H1 (cell line): ENCODE measurements at regions not wholly inside any gene's neighbourhood (a gene's known extent, or its start where the extent isn't known, plus 50 kb on each side); places are given as distances from the start of the nearest gene placed in this dataset.
A peak's percentile ranks its signal among the peaks of the same experiment; 100 is the strongest.

ENCODE experiments used
- CTCF ChIA-PET: fragments of 300-600 bp; sonication (Branson Sonifier 250); formaldehyde crosslinking; loops from one replicate; lab custom pipeline; 2021; ENCODE audit not compliant: partially characterized antibody; lab: Charles Lee
- POLR2A ChIA-PET: fragments of 300-600 bp; sonication (Branson Sonifier 250); formaldehyde crosslinking; loops from one replicate; lab custom pipeline; 2021; ENCODE audit warnings: inconsistent platforms; ENCODE audit not compliant: partially characterized antibody; lab: Charles Lee
- DNase-seq, 2 experiments: peaks; one replicate each; pipeline versions ENCODE4 v3.0.0 to v3.0.0-alpha.2; 2010 to 2022; ENCODE audit warnings: low spot score in 2 of 2, low read depth in 1 of 2, mixed read lengths in 1 of 2
- FAIRE-seq: peaks from 2 replicates; lab custom pipeline; 2011; peaks lifted over from hg19 to GRCh38; lab: Jason Lieb, UNC
- H2AFZ ChIP-seq: 2 replicates; pipeline ENCODE4 v1.8.1; 2012; ENCODE audit warnings: low read length, inconsistent platforms
- H2AK5ac ChIP-seq: 2 replicates; pipeline ENCODE4 v1.6.1; 2013; ENCODE audit warnings: low read depth, low read length
- H2BK120ac ChIP-seq: replicated peaks from 2 replicates; pipeline ENCODE3; 2013; ENCODE audit warnings: low read depth, low read length, inconsistent platforms
- H2BK12ac ChIP-seq: 2 replicates; pipeline ENCODE4 v1.6.1; 2013; ENCODE audit warnings: low read depth, low read length
- H2BK15ac ChIP-seq: 2 replicates; pipeline ENCODE4 v1.6.1; 2013; ENCODE audit warnings: low read length
- H2BK20ac ChIP-seq: 2 replicates; pipeline ENCODE4 v1.6.1; 2013; ENCODE audit warnings: low read length
- H2BK5ac ChIP-seq: 2 replicates; pipeline ENCODE4 v1.6.1; 2013; ENCODE audit warnings: low read depth, low read length
- H3K14ac ChIP-seq: 2 replicates; pipeline ENCODE4 v1.6.1; 2013; ENCODE audit warnings: inconsistent platforms; ENCODE audit not compliant: insufficient read length
- H3K18ac ChIP-seq: 2 replicates; pipeline ENCODE4 v1.6.1; 2013; ENCODE audit warnings: low read length; ENCODE audit errors: extremely low read depth
- H3K23ac ChIP-seq: 2 replicates; pipeline ENCODE4 v1.6.1; 2013; ENCODE audit warnings: inconsistent platforms; ENCODE audit not compliant: insufficient read length
- H3K23me2 ChIP-seq: 2 replicates; pipeline ENCODE4 v1.6.1; 2013; ENCODE audit warnings: low read depth, low read length
- H3K27ac ChIP-seq: 2 replicates; pipeline ENCODE4 v1.6.1; 2011; ENCODE audit warnings: low read depth, low read length, inconsistent platforms
- H3K27me3 ChIP-seq, 4 experiments: replicated peaks in 1 of 4; 1 replicate in 1 of 4; 2 replicates in 3 of 4; pipeline versions ENCODE4 v1.6.1 to v1.8.1; 2011 to 2013; ENCODE audit warnings: low read length in 3 of 4, mild to moderate bottlenecking in 3 of 4, inconsistent platforms in 2 of 4, mixed read lengths in 2 of 4, moderate library complexity in 1 of 4; ENCODE audit not compliant: control insufficient read depth in 3 of 4, insufficient read depth in 3 of 4; ENCODE audit errors: extremely low read depth in 1 of 4
- H3K36me3 ChIP-seq, 4 experiments: 2 replicates each; pipeline versions ENCODE4 v1.6.1 to v1.8.1; 2011 to 2013; ENCODE audit warnings: mild to moderate bottlenecking in 4 of 4, low read length in 3 of 4, moderate library complexity in 2 of 4, control low read depth in 1 of 4, inconsistent platforms in 1 of 4; ENCODE audit not compliant: insufficient read depth in 4 of 4, control insufficient read depth in 2 of 4
- H3K4ac ChIP-seq: replicated peaks from 2 replicates; pipeline ENCODE3; 2013; ENCODE audit warnings: low read length, low read depth, mixed read lengths, inconsistent platforms; ENCODE audit not compliant: insufficient read length
- H3K4me1 ChIP-seq, 4 experiments: replicated peaks in 1 of 4; 1 replicate in 1 of 4; 2 replicates in 3 of 4; pipeline versions ENCODE4 v1.6.1 to v1.8.1; 2011 to 2013; ENCODE audit warnings: low read length in 3 of 4, inconsistent platforms in 2 of 4, mixed read lengths in 1 of 4; ENCODE audit not compliant: insufficient read depth in 4 of 4, control insufficient read depth in 3 of 4
- H3K4me2 ChIP-seq, 2 experiments: 2 replicates each; pipeline versions ENCODE4 v1.6.1 to v1.8.1; 2011 to 2013; ENCODE audit warnings: low read depth in 2 of 2, low read length in 2 of 2, control low read depth in 1 of 2, inconsistent platforms in 1 of 2, mild to moderate bottlenecking in 1 of 2; ENCODE audit not compliant: insufficient read depth in 1 of 2
- H3K4me3 ChIP-seq, 4 experiments: fragments of 200-600, 300-600 bp in 1 of 4; sonication (generic), shearing (Covaris generic), sonication (Bioruptor Twin) in 1 of 4; 2 replicates each; pipeline versions ENCODE4 v1.5.1 to v1.8.1; 2011 to 2016; ENCODE audit warnings: low read length in 4 of 4, low read depth in 3 of 4, control low read depth in 2 of 4, inconsistent platforms in 2 of 4, mild to moderate bottlenecking in 2 of 4, mixed read lengths in 1 of 4, moderate library complexity in 1 of 4; ENCODE audit not compliant: insufficient read depth in 2 of 4; ENCODE audit errors: extremely low read depth in 1 of 4
- H3K56ac ChIP-seq: replicated peaks from 2 replicates; pipeline ENCODE3; 2013; ENCODE audit warnings: low read depth, mild to moderate bottlenecking, mixed read lengths, low read length, inconsistent platforms; ENCODE audit not compliant: insufficient read length
- H3K79me1 ChIP-seq: 2 replicates; pipeline ENCODE4 v1.6.1; 2013; ENCODE audit warnings: low read depth, low read length, control low read depth
- H3K79me2 ChIP-seq, 2 experiments: 2 replicates each; pipeline versions ENCODE4 v1.6.1 to v1.8.1; 2012 to 2013; ENCODE audit warnings: low read length in 2 of 2, mild to moderate bottlenecking in 2 of 2, inconsistent platforms in 1 of 2; ENCODE audit not compliant: insufficient read depth in 2 of 2, control insufficient read depth in 1 of 2
- H3K9ac ChIP-seq, 4 experiments: replicated peaks in 1 of 4; 1 replicate in 1 of 4; 2 replicates in 3 of 4; pipeline versions ENCODE4 v1.6.1 to v1.8.1; 2011 to 2013; ENCODE audit warnings: low read depth in 3 of 4, low read length in 3 of 4, control low read depth in 2 of 4, mild to moderate bottlenecking in 2 of 4, moderate library complexity in 2 of 4, inconsistent platforms in 1 of 4; ENCODE audit errors: extremely low read depth in 1 of 4
- H3K9me3 ChIP-seq, 2 experiments: 2 replicates each; pipeline versions ENCODE4 v1.6.1 to v1.8.1; 2012 to 2013; ENCODE audit warnings: mild to moderate bottlenecking in 2 of 2, moderate library complexity in 2 of 2, control low read depth in 1 of 2, inconsistent platforms in 1 of 2, low read depth in 1 of 2, low read length in 1 of 2, mixed read lengths in 1 of 2; ENCODE audit not compliant: insufficient read depth in 2 of 2
- H4K20me1 ChIP-seq, 2 experiments: replicated peaks in 1 of 2; 2 replicates each; pipeline versions ENCODE3 to v1.8.1; 2011 to 2013; ENCODE audit warnings: inconsistent platforms in 2 of 2, low read length in 2 of 2, mild to moderate bottlenecking in 1 of 2; ENCODE audit not compliant: insufficient read depth in 2 of 2, control insufficient read depth in 1 of 2
- H4K5ac ChIP-seq: 2 replicates; pipeline ENCODE4 v1.6.1; 2013; ENCODE audit warnings: low read length, low read depth, mixed read lengths, inconsistent platforms; ENCODE audit not compliant: insufficient read length
- H4K8ac ChIP-seq: 2 replicates; pipeline ENCODE4 v1.8.0; 2013; ENCODE audit warnings: mild to moderate bottlenecking, moderate library complexity, low read length, inconsistent platforms; ENCODE audit not compliant: insufficient read depth; ENCODE audit errors: extremely low read depth
- H4K91ac ChIP-seq: replicated peaks from 2 replicates; pipeline ENCODE3; 2013; ENCODE audit warnings: low read length, mixed read lengths, inconsistent platforms; ENCODE audit not compliant: insufficient read length
- ATF3 ChIP-seq: IDR thresholded peaks from 2 replicates; pipeline ENCODE4 v1.6.1; 2011; ENCODE audit warnings: low read depth, mild to moderate bottlenecking, low read length; ENCODE audit not compliant: insufficient read depth
- CEBPB ChIP-seq: IDR thresholded peaks from 2 replicates; pipeline ENCODE4 v1.6.1; 2012; ENCODE audit warnings: low read depth, low read length
- CTBP2 ChIP-seq: IDR thresholded peaks from 2 replicates; pipeline ENCODE4 v1.7.0; 2011; ENCODE audit warnings: borderline replicate concordance, mild to moderate bottlenecking, moderate library complexity, mixed read lengths, low read length; ENCODE audit not compliant: insufficient read depth, insufficient read length
- EZH2 ChIP-seq: fragments of 200-600 bp; sonication (generic); IDR thresholded peaks from 2 replicates; pipeline ENCODE4 v1.7.1; 2012; ENCODE audit warnings: low read depth, mild to moderate bottlenecking, moderate library complexity, low read length, inconsistent platforms; ENCODE audit not compliant: severe bottlenecking
- HDAC2 ChIP-seq, 2 experiments: fragments of 300-600 bp in 1 of 2; sonication (generic) in 1 of 2; IDR thresholded peaks; 2 replicates each; pipeline ENCODE4 v1.6.1; 2011 to 2012; ENCODE audit warnings: low read depth in 2 of 2, low read length in 2 of 2, mild to moderate bottlenecking in 2 of 2, moderate library complexity in 2 of 2, borderline replicate concordance in 1 of 2, inconsistent platforms in 1 of 2
- KDM1A ChIP-seq: fragments of 200-600, 300-600 bp; sonication (generic); IDR thresholded peaks from 2 replicates; pipeline ENCODE4 v1.7.1; 2016; ENCODE audit warnings: mild to moderate bottlenecking, low read length, borderline replicate concordance
- NRF1 ChIP-seq: IDR thresholded peaks from 2 replicates; pipeline ENCODE4 v1.6.1; 2011; ENCODE audit warnings: mild to moderate bottlenecking, low read depth, low read length, improper control_type of control experiment
- RFX5 ChIP-seq: IDR thresholded peaks from 2 replicates; pipeline ENCODE4 v1.6.1; 2011; ENCODE audit warnings: low read depth, low read length, improper control_type of control experiment, borderline replicate concordance
- SP1 ChIP-seq: IDR thresholded peaks from 2 replicates; pipeline ENCODE4 v1.6.1; 2011; ENCODE audit warnings: low read depth, low read length
- SRF ChIP-seq: IDR thresholded peaks from 2 replicates; pipeline ENCODE4 v1.6.1; 2011; ENCODE audit warnings: mild to moderate bottlenecking, low read depth, low read length, moderate library complexity
- TBP ChIP-seq: IDR thresholded peaks from 2 replicates; pipeline ENCODE4 v1.6.1; 2011; ENCODE audit warnings: low read depth, low read length, improper control_type of control experiment
- USF2 ChIP-seq: IDR thresholded peaks from 2 replicates; pipeline ENCODE4 v1.6.1; 2011; ENCODE audit warnings: low read length, improper control_type of control experiment
- YY1 ChIP-seq: IDR thresholded peaks from 2 replicates; pipeline ENCODE4 v1.6.1; 2011; ENCODE audit warnings: low read depth, mild to moderate bottlenecking, low read length
- WGBS, 2 experiments: shearing (Covaris generic) in 1 of 2; methylation state at CpG; one replicate each; pipeline versions ENCODE4 v1.1.6 to v1.1.7; 2013 to 2015; ENCODE audit warnings: low lambda C conversion rate in 2 of 2, mixed read lengths in 2 of 2, inconsistent platforms in 1 of 2, low coverage in 1 of 2, missing lambda C conversion rate in 1 of 2; ENCODE audit not compliant: insufficient replicate concordance in 2 of 2, insufficient coverage in 1 of 2, insufficient read length in 1 of 2; ENCODE audit errors: extremely low coverage in 1 of 2, missing lambda C conversion rate in 1 of 2; 5-methylcytosine and 5-hydroxymethylcytosine counted together

GRCh38 chr1:213829780-213830179 lies 158.0 kb upstream of the PROX1 start:
- Histone ChIP-seq H3K4me3 (no peak overlapping the region), H3K56ac (no peak overlapping the region), H3K36me3 (no peaks in the 10 kb centered on the region), H3K27me3 (no peaks in the 10 kb centered on the region), H2BK120ac (no peak overlapping the region), H3K79me1 (no peaks in the 10 kb centered on the region), H3K9me3 (peaks cover 6% of the 10 kb centered on the region in 2 experiments; a peak in 2 of 4 replicates), H2BK20ac (no peak overlapping the region), H3K23me2 (no peaks in the 10 kb centered on the region), H3K14ac (no peak overlapping the region), H2AFZ (no peak overlapping the region), H3K4me1 (peaks cover 0 to 4% (median 0%) of the 10 kb centered on the region in 4 experiments; a peak in 1 of 7 replicates), H3K4ac (no peak overlapping the region), H2AK5ac (no peak overlapping the region), H4K20me1 (no peaks in the 10 kb centered on the region), H4K8ac (no peak overlapping the region), H3K9ac (no peak overlapping the region), H2BK12ac (no peak overlapping the region), H4K91ac (no peak overlapping the region), H3K27ac (no peak overlapping the region), H2BK5ac (no peak overlapping the region), H3K79me2 (no peaks in the 10 kb centered on the region), H4K5ac (no peak overlapping the region), H3K4me2 (0 out of 4 replicates have a peak overlapping the region, but pooled peaks of 1 of the 2 experiments have one; percentile 20), H2BK15ac (no peak overlapping the region), H3K23ac (no peak overlapping the region), H3K18ac (no peak overlapping the region)
- no peak for FAIRE-seq
- no peak for DNase-seq
- POLR2A ChIA-PET: interaction anchor here (0.6 kb wide), 1 partner anchor 12 kb away, joined by 5 read pairs; no protein-coding TSS in a partner anchor
- 86% methylated on average over 5 of the region's 5 CpGs; no CpG with 5 or more reads in 1 of the 2 experiments for WGBS, 2 experiments
- CTCF ChIA-PET: no interaction called here
- no peak for TF ChIP-seq EZH2
- no peak for TF ChIP-seq NRF1
- no peak for TF ChIP-seq KDM1A
- TF ChIP-seq HDAC2 (IDR thresholded peaks at IDR 0.05; ENCODE audit: borderline replicate concordance in 1 of 2, low read depth in 2 of 2, low read length in 2 of 2): no peak
- no peak for TF ChIP-seq CTBP2
- no peak for TF ChIP-seq CEBPB
- no peak for TF ChIP-seq RFX5
- no peak for TF ChIP-seq YY1
- no peak for TF ChIP-seq SRF
- TF ChIP-seq SP1: no peak
- TF ChIP-seq USF2: no peak
- no peak for TF ChIP-seq TBP
- no peak for TF ChIP-seq ATF3
